Loucy (cell line): ENCODE measurements at regions not wholly inside any gene's neighbourhood (a gene's known extent, or its start where the extent isn't known, plus 50 kb on each side); places are given as distances from the start of the nearest gene placed in this dataset.

ENCODE experiments used
- H2AFZ ChIP-seq: fragments of 200-600 bp; sonication (generic); 2 replicates; pipeline ENCODE4 v1.6.0; 2016; ENCODE audit warnings: antibody characterized with exemption, mild to moderate bottlenecking, low read length, moderate library complexity
- H3F3A ChIP-seq: fragments of 200-600 bp; 2 replicates; pipeline ENCODE4 v1.6.0; 2016; ENCODE audit warnings: antibody characterized with exemption, low read depth, mild to moderate bottlenecking
- H3K27me3 ChIP-seq: fragments of 200-600 bp; sonication (generic); 2 replicates; pipeline ENCODE4 v1.6.1; 2014; ENCODE audit warnings: low read length, mild to moderate bottlenecking; ENCODE audit not compliant: insufficient read depth, poor library complexity, severe bottlenecking
- H3K36me3 ChIP-seq: fragments of 200-600 bp; sonication (generic); 2 replicates; pipeline ENCODE4 v1.6.1; 2016; ENCODE audit warnings: low read length; ENCODE audit not compliant: insufficient read depth
- H3K4me1 ChIP-seq: fragments of 200-600 bp; sonication (generic); 2 replicates; pipeline ENCODE4 v1.5.1; 2014; ENCODE audit warnings: low read length, mild to moderate bottlenecking; ENCODE audit not compliant: insufficient read depth, poor library complexity, severe bottlenecking
- H3K4me2 ChIP-seq: fragments of 200-600 bp; sonication (generic); 2 replicates; pipeline ENCODE4 v1.6.0; 2014; ENCODE audit warnings: antibody characterized with exemption, low read length, low read depth, mild to moderate bottlenecking; ENCODE audit not compliant: poor library complexity, severe bottlenecking
- H3K4me3 ChIP-seq: fragments of 200-600 bp; sonication (generic); 2 replicates; pipeline ENCODE4 v1.5.1; 2014; ENCODE audit warnings: low read length, mild to moderate bottlenecking, mixed read lengths; ENCODE audit not compliant: poor library complexity, severe bottlenecking
- H3K79me2 ChIP-seq: fragments of 200-600 bp; sonication (generic); 2 replicates; pipeline ENCODE4 v1.6.1; 2014; ENCODE audit warnings: low read length; ENCODE audit not compliant: insufficient read depth
- H3K9ac ChIP-seq: fragments of 200-600 bp; sonication (generic); 2 replicates; pipeline ENCODE4 v1.6.0; 2014; ENCODE audit warnings: mild to moderate bottlenecking, low read depth, low read length, moderate library complexity; ENCODE audit not compliant: poor library complexity, severe bottlenecking
- H3K9me2 ChIP-seq: fragments of 200-600 bp; sonication (generic); replicated peaks from 2 replicates; pipeline ENCODE4 v1.6.1; 2016; ENCODE audit warnings: low read depth, low read length, mixed read lengths
- H3K9me3 ChIP-seq: fragments of 200-600 bp; sonication (generic); 2 replicates; pipeline ENCODE4 v1.6.1; 2014; ENCODE audit warnings: mild to moderate bottlenecking, antibody characterized with exemption, low read length, low read depth; ENCODE audit not compliant: insufficient read depth
- H4K20me1 ChIP-seq: fragments of 200-600 bp; sonication (generic); 2 replicates; pipeline ENCODE4 v1.6.0; 2014; ENCODE audit warnings: antibody characterized with exemption, low read length, mild to moderate bottlenecking; ENCODE audit not compliant: insufficient read depth, poor library complexity, severe bottlenecking
- CTCF ChIP-seq: fragments of 200-600 bp; sonication (generic); conservative IDR thresholded peaks from 2 replicates; pipeline ENCODE4 v1.5.1; 2014; ENCODE audit warnings: mild to moderate bottlenecking, antibody characterized with exemption, low read length
- EZH2phosphoT487 ChIP-seq: fragments of 200-600 bp; IDR thresholded peaks from 2 replicates; pipeline ENCODE4 v1.6.1; 2018; ENCODE audit warnings: antibody characterized with exemption, mild to moderate bottlenecking, moderate library complexity, borderline replicate concordance

GRCh38 chr15:29942143-29942542, 119.9 kb upstream of the TJP1 start:
- Histone ChIP-seq H3K9ac (no peak overlapping the region), H3K9me2 (no peaks in the 10 kb centered on the region), H3K36me3 (no peaks in the 10 kb centered on the region), H3K4me2 (no peak overlapping the region), H3K4me1 (no peaks in the 10 kb centered on the region), H3K79me2 (no peaks in the 10 kb centered on the region), H2AFZ (no peak overlapping the region), H4K20me1 (no peaks in the 10 kb centered on the region), H3K27me3 (no peaks in the 10 kb centered on the region), H3F3A (no peaks in the 10 kb centered on the region), H3K9me3 (no peaks in the 10 kb centered on the region), H3K4me3 (no peak overlapping the region)
- TF ChIP-seq CTCF (peak; percentile 18; the same call in 1 of the 2 replicates), EZH2phosphoT487 (no peak)

GRCh38 chr15:29939404-29939803, 117.1 kb upstream of the TJP1 start:
- Histone ChIP-seq H3K9me2 (no peaks in the 10 kb centered on the region), H4K20me1 (no peaks in the 10 kb centered on the region), H3K27me3 (no peaks in the 10 kb centered on the region), H2AFZ (no peak overlapping the region), H3K4me1 (no peaks in the 10 kb centered on the region), H3K4me3 (no peak overlapping the region), H3K36me3 (no peaks in the 10 kb centered on the region), H3K4me2 (no peak overlapping the region), H3K79me2 (no peaks in the 10 kb centered on the region), H3K9me3 (no peaks in the 10 kb centered on the region), H3F3A (no peaks in the 10 kb centered on the region), H3K9ac (no peak overlapping the region)
- TF ChIP-seq EZH2phosphoT487 (no peak), CTCF (no peak)

GRCh38 chr15:29938361-29939335, 116.4 kb upstream of the TJP1 start:
- H3K9me3 ChIP-seq, result no peaks in the 10 kb centered on the region
- H2AFZ ChIP-seq, result no peak overlapping the region
- no peak overlapping the region for H3K4me2 ChIP-seq
- no peaks in the 10 kb centered on the region for H3K36me3 ChIP-seq
- TF ChIP-seq CTCF (0 out of 2 replicates have a peak, but pooled peaks have one; percentile 12), EZH2phosphoT487 (no peak)
- H3K27me3 ChIP-seq, result no peaks in the 10 kb centered on the region
- H3K9ac ChIP-seq, result no peak overlapping the region
- no peaks in the 10 kb centered on the region for H4K20me1 ChIP-seq
- no peaks in the 10 kb centered on the region for H3K4me1 ChIP-seq
- no peaks in the 10 kb centered on the region for H3K9me2 ChIP-seq
- H3K4me3 ChIP-seq, result no peak overlapping the region
- H3K79me2 ChIP-seq, result no peaks in the 10 kb centered on the region
- H3F3A ChIP-seq, result no peaks in the 10 kb centered on the region
